Sigmoid colon (tissue), 4 donors: ENCODE measurements at regions not wholly inside any gene's neighbourhood (a gene's known extent, or its start where the extent isn't known, plus 50 kb on each side); places are given as distances from the start of the nearest gene placed in this dataset.
A peak's percentile ranks its signal among the peaks of the same experiment; 100 is the strongest.

ENCODE experiments used
- CTCF ChIP-seq, 4 experiments: fragments of 450-650 bp in 3 of 4; fragments of 200-600 bp in 1 of 4; IDR thresholded peaks; one replicate each; pipeline ENCODE4 v1.5.1; 2016 to 2019; ENCODE audit warnings: antibody characterized with exemption in 4 of 4, mild to moderate bottlenecking in 3 of 4, moderate library complexity in 2 of 4
- EP300 ChIP-seq, 4 donors: sonication (generic); formaldehyde crosslinking; IDR thresholded peaks; one replicate each; pipeline ENCODE4 v1.6.1; 2017; ENCODE audit warnings: antibody characterized with exemption in 4 of 4
- POLR2A ChIP-seq, 2 donors: fragments of 450-650 bp; IDR thresholded peaks; one replicate each; pipeline ENCODE4 v1.6.1; 2016; ENCODE audit warnings: antibody characterized with exemption in 2 of 2, mild to moderate bottlenecking in 2 of 2, moderate library complexity in 2 of 2
- POLR2AphosphoS5 ChIP-seq, 4 donors: sonication (generic); formaldehyde crosslinking; IDR thresholded peaks; one replicate each; pipeline ENCODE4 v1.6.1; 2017; ENCODE audit warnings: antibody characterized with exemption in 4 of 4

- peak in 1 of 4 donors; percentile 11 for TF ChIP-seq POLR2AphosphoS5 (IDR thresholded peaks at IDR 0.05)
- no peak for TF ChIP-seq CTCF (IDR thresholded peaks at IDR 0.05)
- TF ChIP-seq POLR2A (IDR thresholded peaks at IDR 0.05): no peak
- no peak for TF ChIP-seq EP300 (IDR thresholded peaks at IDR 0.05)
These were observed 336.6 kb upstream of the PIK3R1 start for GRCh38 chr5:67878933-67879332.
